Thymus (tissue), 11 donors: ENCODE measurements at regions not wholly inside any gene's neighbourhood (a gene's known extent, or its start where the extent isn't known, plus 50 kb on each side); places are given as distances from the start of the nearest gene placed in this dataset.
A peak's percentile ranks its signal among the peaks of the same experiment; 100 is the strongest.

Source experiments
- DNase-seq, 9 donors: peaks; one replicate each; pipeline ENCODE4 v3.0.0-alpha.2; 2013; ENCODE audit warnings: low spot score in 9 of 9, low read depth in 6 of 9, missing footprints in 1 of 9
- H3K27ac ChIP-seq, 2 donors: one replicate each; pipeline ENCODE4 v1.5.1; 2013; ENCODE audit warnings: control low read depth in 1 of 2, low read depth in 1 of 2, low read length in 1 of 2, mild to moderate bottlenecking in 1 of 2, moderate library complexity in 1 of 2
- H3K27me3 ChIP-seq, 2 donors: one replicate each; pipeline ENCODE4 v1.5.1; 2013; ENCODE audit warnings: low read length in 1 of 2; ENCODE audit not compliant: control insufficient read depth in 2 of 2, insufficient read depth in 1 of 2
- H3K36me3 ChIP-seq, 2 donors: one replicate each; pipeline ENCODE4 v1.5.1; 2013; ENCODE audit warnings: low read length in 1 of 2, mild to moderate bottlenecking in 1 of 2, moderate library complexity in 1 of 2; ENCODE audit not compliant: control insufficient read depth in 2 of 2, insufficient read depth in 2 of 2
- H3K4me1 ChIP-seq, 2 donors: one replicate each; pipeline ENCODE4 v1.5.1; 2013; ENCODE audit warnings: low read length in 2 of 2; ENCODE audit not compliant: control insufficient read depth in 2 of 2, insufficient read depth in 2 of 2
- H3K4me3 ChIP-seq, 2 donors: one replicate each; pipeline ENCODE4 v1.5.1; 2013; ENCODE audit warnings: low read length in 2 of 2, control low read depth in 1 of 2, mild to moderate bottlenecking in 1 of 2
- H3K9me3 ChIP-seq, 2 donors: one replicate each; pipeline ENCODE4 v1.5.1; 2013; ENCODE audit warnings: low read length in 1 of 2, mild to moderate bottlenecking in 1 of 2; ENCODE audit not compliant: control insufficient read depth in 2 of 2, insufficient read depth in 1 of 2
- whole genome bisulfite sequencing: extraction: QIAGEN DNeasy Blood & Tissue Kit; methylation state at CpG from one replicate; pipeline ENCODE4 v1.1.7; 2013; 5-methylcytosine and 5-hydroxymethylcytosine counted together
- donor health status: healthy.

DNA sequence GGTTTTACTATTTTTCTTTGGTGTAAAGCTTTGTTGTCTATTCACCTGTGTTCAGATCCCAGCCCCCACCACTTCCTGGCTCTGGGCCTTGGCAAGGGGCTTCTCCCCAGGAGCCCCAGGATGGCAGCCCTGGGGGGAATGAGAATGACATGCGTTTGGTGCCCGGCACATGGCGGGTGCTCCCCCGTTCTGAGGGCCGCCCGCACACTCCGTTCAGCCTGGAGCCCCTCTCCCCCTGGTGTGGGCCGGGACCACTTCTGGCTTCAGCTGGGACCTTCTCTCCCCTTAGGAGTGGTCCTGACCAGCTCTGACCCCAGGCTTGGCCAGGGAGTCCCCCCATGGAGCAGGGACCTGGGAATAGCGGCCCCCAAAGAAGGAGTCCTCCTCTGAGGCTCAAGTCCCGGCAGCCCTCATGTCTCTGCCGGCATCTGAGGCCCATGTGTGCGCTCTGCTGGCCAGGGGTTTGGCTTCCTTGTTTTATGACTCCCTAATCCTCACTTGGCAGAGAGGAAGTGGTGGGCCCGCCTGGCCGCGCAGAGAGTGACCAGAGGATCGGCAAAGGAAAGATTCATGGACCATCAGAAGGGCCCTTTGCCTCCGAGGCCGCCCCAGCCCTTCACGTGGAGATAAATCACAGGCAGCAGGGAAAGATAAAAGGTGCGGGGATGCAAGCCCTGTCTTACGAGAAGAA, 57.0 kb upstream of the LMX1B start:
- DNase-seq: no peak
- Histone ChIP-seq H3K4me1 (no peaks in the 10 kb centered on the region), H3K9me3 (no peaks in the 10 kb centered on the region), H3K27me3 (peaks cover 0 to 15% of the 10 kb centered on the region in 2 donors), H3K36me3 (no peaks in the 10 kb centered on the region), H3K27ac (no peak overlapping the region), H3K4me3 (no peak overlapping the region)
- 96% methylated on average over 21 of the region's 21 CpGs for WGBS

DNA sequence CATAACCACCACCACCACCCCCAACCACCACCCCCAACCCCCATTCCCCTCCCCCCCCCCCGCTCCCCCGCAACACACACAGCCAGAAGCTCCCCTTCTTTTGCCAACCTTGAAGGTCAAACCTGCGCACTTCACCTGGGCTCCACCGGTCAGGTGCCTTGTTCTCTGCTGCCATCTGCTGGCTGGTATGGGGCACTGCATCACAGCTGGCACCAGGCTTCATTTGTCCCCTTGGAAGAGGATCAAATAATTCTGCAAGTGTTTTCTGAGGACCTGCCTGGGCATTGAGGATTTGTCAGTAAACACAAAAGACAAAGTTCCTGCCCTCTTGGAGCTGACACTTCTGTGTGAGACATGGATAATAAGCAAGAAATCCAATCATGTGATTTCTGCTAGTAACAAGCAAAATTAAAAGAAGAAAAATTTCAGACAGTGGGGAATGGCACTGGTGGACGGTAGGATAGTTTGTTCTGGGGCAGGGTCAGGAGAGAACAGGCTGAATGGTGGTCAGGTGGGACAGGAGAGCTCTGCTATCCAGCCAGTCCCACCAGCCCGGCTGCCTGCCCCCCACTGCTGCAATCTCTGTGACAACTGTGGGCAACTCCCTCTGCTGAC, 55.6 kb upstream of the LMX1B start:
- H3K27ac ChIP-seq: no peak overlapping the region
- DNase-seq: peak; percentile 14 to 70 (median 47)
- WGBS: 27% methylated on average over 6 of the region's 6 CpGs
- H3K4me3 ChIP-seq: no peak overlapping the region
- H3K9me3 ChIP-seq: no peaks in the 10 kb centered on the region
- H3K36me3 ChIP-seq: no peaks in the 10 kb centered on the region
- H3K4me1 ChIP-seq: no peaks in the 10 kb centered on the region
- H3K27me3 ChIP-seq: peaks cover 0 to 28% of the 10 kb centered on the region in 2 donors

DNA sequence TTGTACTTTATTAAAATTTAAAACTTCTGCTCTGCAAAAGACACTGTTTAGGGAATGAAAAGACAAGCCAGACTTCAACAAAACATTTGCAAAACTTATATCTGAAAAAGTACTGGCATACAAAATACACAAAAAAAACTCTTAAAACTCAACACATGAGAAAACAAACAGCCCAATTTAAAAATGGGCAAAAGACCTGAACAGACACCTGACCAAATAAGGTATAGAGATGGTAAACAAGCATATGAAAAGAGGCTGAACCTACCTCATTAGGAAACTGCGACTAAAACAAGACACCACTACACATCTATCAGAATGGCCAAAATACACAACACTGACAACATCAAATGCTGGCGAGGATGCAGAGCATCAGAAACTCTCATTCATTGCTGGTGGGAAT, 54.4 kb upstream of the LMX1B start:
- Histone ChIP-seq H3K9me3 (no peaks in the 10 kb centered on the region), H3K4me3 (no peak overlapping the region), H3K27ac (no peak overlapping the region), H3K4me1 (no peaks in the 10 kb centered on the region), H3K36me3 (no peaks in the 10 kb centered on the region), H3K27me3 (peaks cover 0 to 40% of the 10 kb centered on the region in 2 donors)
- DNase-seq: no peak
- WGBS: 96% methylated on average over 2 of the region's 2 CpGs

DNA sequence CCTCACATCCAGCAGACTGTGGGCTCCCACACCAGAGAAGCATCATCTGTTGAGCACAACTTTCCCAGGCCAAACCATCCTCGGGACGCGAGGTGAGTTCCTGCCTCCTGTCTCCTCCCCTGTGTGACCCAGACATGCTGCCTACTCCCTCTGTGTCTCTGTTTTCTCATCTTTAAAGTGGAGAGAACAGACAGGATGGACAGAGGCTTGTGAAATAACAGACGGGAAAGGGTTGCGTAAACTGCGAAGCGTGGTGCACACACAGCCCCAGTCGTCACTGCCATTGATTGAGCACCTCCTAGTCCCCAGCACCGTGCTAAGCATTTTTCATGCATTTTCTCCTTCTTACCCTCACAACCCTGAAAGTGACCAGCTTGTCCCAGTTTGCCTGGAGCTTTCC, 52.1 kb upstream of the LMX1B start:
- no peak for DNase-seq
- WGBS: 71% methylated on average over 9 of the region's 9 CpGs
- no peak overlapping the region for H3K4me3 ChIP-seq
- no peak overlapping the region for H3K27ac ChIP-seq
- H3K9me3 ChIP-seq: no peaks in the 10 kb centered on the region
- H3K27me3 ChIP-seq: peaks cover 0 to 58% of the 10 kb centered on the region in 2 donors
- no peaks in the 10 kb centered on the region for H3K36me3 ChIP-seq
- H3K4me1 ChIP-seq: no peaks in the 10 kb centered on the region

- H3K36me3 ChIP-seq: no peaks in the 10 kb centered on the region
- H3K4me3 ChIP-seq: no peak overlapping the region
- H3K27ac ChIP-seq: no peak overlapping the region
- no peak for DNase-seq
- WGBS: 92% methylated on average over 4 of the region's 4 CpGs
- no peaks in the 10 kb centered on the region for H3K4me1 ChIP-seq
- peaks cover 0 to 55% of the 10 kb centered on the region in 2 donors for H3K27me3 ChIP-seq
- no peaks in the 10 kb centered on the region for H3K9me3 ChIP-seq
Measured at GRCh38 chr9:126563556-126563955, 50.2 kb upstream of the LMX1B start.
